GM12878 (cell line): ENCODE measurements at regions not wholly inside any gene's neighbourhood (a gene's known extent, or its start where the extent isn't known, plus 50 kb on each side); places are given as distances from the start of the nearest gene placed in this dataset.

Source experiments
- ATAC-seq: fragments of 200-7000 bp; cut with Tn5 transposase; 3 replicates; pipeline ENCODE4 v1.9.1; 2020; ENCODE audit warnings: mild to moderate bottlenecking, moderate library complexity
- BruUV-seq: library from RNA; stranded (reverse); fragments of 400-500 nt; replicated peaks from 2 replicates; lab custom pipeline; 2021; lab: Mats Ljungman, UMichigan
- CTCF ChIA-PET: fragments of 300-600 bp; sonication (Branson Sonifier 250); formaldehyde crosslinking; extraction: SDS; loops from one replicate; lab custom pipeline; 2021; ENCODE audit warnings: inconsistent platforms; lab: Yijun Ruan, JAX
- POLR2A ChIA-PET: fragments of 350-600 bp; formaldehyde crosslinking; extraction: SDS; loops from one replicate; lab custom pipeline; 2021; ENCODE audit warnings: inconsistent platforms; lab: Charles Lee
- RAD21 ChIA-PET: fragments of 300-600 bp; sonication (Branson Sonifier 250); formaldehyde crosslinking; loops from one replicate; lab custom pipeline; 2023; ENCODE audit warnings: antibody characterized with exemption; ENCODE audit not compliant: unreplicated experiment; lab: Charles Lee
- SMC1A ChIA-PET: fragments of 300-600 bp; sonication (Branson Sonifier 250); formaldehyde crosslinking; loops from one replicate; lab custom pipeline; 2023; ENCODE audit not compliant: unreplicated experiment, uncharacterized antibody; lab: Charles Lee
- DNase-seq: peaks from one replicate; pipeline ENCODE4 v3.0.0-alpha.2; 2011; ENCODE audit warnings: low read depth, low spot score
- FAIRE-seq: peaks from 3 replicates; lab custom pipeline; 2011; peaks lifted over from hg19 to GRCh38; lab: Jason Lieb, UNC
- H2AFZ ChIP-seq: 2 replicates; pipeline ENCODE4 v1.6.0; 2011; ENCODE audit warnings: low read depth, low read length, control low read depth; ENCODE audit not compliant: control insufficient read depth
- H3K27ac ChIP-seq: 2 replicates; pipeline ENCODE4 v1.5.1; 2011; ENCODE audit warnings: control low read depth; ENCODE audit not compliant: control insufficient read depth, insufficient read depth
- H3K27me3 ChIP-seq, 2 experiments: replicated peaks in 1 of 2; 2 replicates each; pipeline versions ENCODE4 v1.6.0 to v1.6.1; 2011; ENCODE audit warnings: low read length in 1 of 2; ENCODE audit not compliant: control insufficient read depth in 2 of 2, insufficient read depth in 2 of 2
- H3K36me3 ChIP-seq, 2 experiments: 2 replicates each; pipeline ENCODE4 v1.5.1; 2011; ENCODE audit warnings: low read length in 1 of 2; ENCODE audit not compliant: control insufficient read depth in 2 of 2, insufficient read depth in 2 of 2
- H3K4me1 ChIP-seq: 2 replicates; pipeline ENCODE4 v1.6.1; 2011; ENCODE audit warnings: mild to moderate bottlenecking, low read length, moderate library complexity, mixed read lengths; ENCODE audit not compliant: control insufficient read depth, insufficient read depth
- H3K4me2 ChIP-seq: 2 replicates; pipeline ENCODE4 v1.6.0; 2011; ENCODE audit warnings: control low read depth; ENCODE audit not compliant: control insufficient read depth, insufficient read depth
- H3K4me3 ChIP-seq: fragments of 200-600 bp; sonication (generic); 2 replicates; pipeline ENCODE4 v1.5.1; 2016
- H3K79me2 ChIP-seq: 2 replicates; pipeline ENCODE4 v1.6.0; 2011; ENCODE audit warnings: low read length; ENCODE audit not compliant: control insufficient read depth, insufficient read depth
- H3K9ac ChIP-seq: 2 replicates; pipeline ENCODE4 v1.8.0; 2011; ENCODE audit warnings: low read length, control low read depth, mixed read lengths; ENCODE audit not compliant: control insufficient read depth, insufficient read depth
- H3K9me3 ChIP-seq: replicated peaks from 3 replicates; pipeline ENCODE4 v1.5.1; 2011; ENCODE audit warnings: mild to moderate bottlenecking, low read length; ENCODE audit not compliant: control insufficient read depth, insufficient read depth
- H4K20me1 ChIP-seq: 2 replicates; pipeline ENCODE4 v1.6.0; 2011; ENCODE audit not compliant: control insufficient read depth, insufficient read depth
- CBX5 ChIP-seq: sonication (generic); IDR thresholded peaks from 2 replicates; pipeline ENCODE4 v1.6.1; 2016; ENCODE audit warnings: low read depth, moderate library complexity, mild to moderate bottlenecking, inconsistent platforms
- CHD1 ChIP-seq: IDR thresholded peaks from 2 replicates; pipeline ENCODE4 v1.6.1; 2012; ENCODE audit warnings: low read depth, low read length, improper control_type of control experiment
- EZH2 ChIP-seq: IDR thresholded peaks from 2 replicates; pipeline ENCODE4 v1.6.1; 2012; ENCODE audit warnings: low read depth, mild to moderate bottlenecking, control low read depth, inconsistent platforms, low read length, borderline replicate concordance; ENCODE audit not compliant: control insufficient read depth
- NRF1 ChIP-seq: conservative IDR thresholded peaks from 2 replicates; pipeline ENCODE4 v1.6.1; 2011; ENCODE audit warnings: mild to moderate bottlenecking, low read depth, low read length, improper control_type of control experiment
- WGBS: methylation state at CpG from one replicate; pipeline ENCODE4 v1.1.6; 2016; ENCODE audit warnings: low lambda C conversion rate; ENCODE audit not compliant: insufficient replicate concordance, insufficient coverage; ENCODE audit errors: missing lambda C conversion rate; 5-methylcytosine and 5-hydroxymethylcytosine counted together
- in situ Hi-C: fragments of 300-500 bp; cut with MboI; formaldehyde crosslinking; loops from 9 replicates; pipeline ENCODE4 v1.14.3; 2018; ENCODE audit warnings: mixed read lengths
- intact Hi-C: fragments of 100-400 bp; cut with micrococcal nuclease; formaldehyde crosslinking; loops from one replicate; pipeline ENCODE4 v1.14.2; 2022; ENCODE audit not compliant: unreplicated experiment
- TF ChIP-seq, protein P1 (sequence below): fragments of 450-650 bp; IDR thresholded peaks from 2 replicates; pipeline ENCODE4 v1.6.1; 2016; ENCODE audit warnings: mild to moderate bottlenecking, moderate library complexity, borderline replicate concordance
- TF ChIP-seq, protein P2 (sequence below): fragments of 450-650 bp; IDR thresholded peaks from 2 replicates; pipeline ENCODE4 v1.6.1; 2017; ENCODE audit warnings: mild to moderate bottlenecking

DNA sequence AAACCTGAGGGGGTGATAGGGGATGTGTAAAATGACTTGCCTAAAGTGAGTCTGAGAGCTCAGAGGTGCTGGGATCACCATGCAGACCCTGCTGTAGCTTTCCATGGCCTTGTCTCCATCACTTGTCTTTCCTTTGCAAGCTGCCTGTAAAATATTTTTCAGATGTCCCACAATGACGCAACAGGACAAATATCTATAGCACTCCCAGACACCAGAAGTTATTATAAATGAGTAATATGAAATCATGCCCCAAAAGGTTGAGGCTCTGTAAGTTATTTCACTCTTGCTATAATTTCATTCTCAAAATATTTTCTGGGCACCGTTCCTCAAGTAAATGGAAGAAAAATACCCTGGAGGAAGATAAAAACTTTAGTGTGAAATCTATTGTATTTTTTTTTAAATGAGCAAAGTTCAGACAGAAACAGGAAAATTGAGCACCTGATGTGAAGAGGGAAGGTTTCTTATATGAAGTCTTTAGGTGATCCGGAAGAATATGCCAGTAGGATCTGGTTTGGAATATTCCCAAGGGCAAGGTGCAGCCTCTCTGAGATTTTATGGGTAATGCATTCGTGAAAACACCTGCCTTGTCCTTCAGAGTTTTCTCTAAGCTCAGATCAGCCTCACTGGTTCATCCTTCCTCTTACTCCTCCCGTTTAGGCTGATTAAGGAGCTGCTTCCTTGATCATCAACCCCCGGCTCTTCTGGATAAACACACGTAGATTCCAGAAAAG, 138.3 kb upstream of the DMAC1 start (continued):
- TF ChIP-seq, protein P1, sequence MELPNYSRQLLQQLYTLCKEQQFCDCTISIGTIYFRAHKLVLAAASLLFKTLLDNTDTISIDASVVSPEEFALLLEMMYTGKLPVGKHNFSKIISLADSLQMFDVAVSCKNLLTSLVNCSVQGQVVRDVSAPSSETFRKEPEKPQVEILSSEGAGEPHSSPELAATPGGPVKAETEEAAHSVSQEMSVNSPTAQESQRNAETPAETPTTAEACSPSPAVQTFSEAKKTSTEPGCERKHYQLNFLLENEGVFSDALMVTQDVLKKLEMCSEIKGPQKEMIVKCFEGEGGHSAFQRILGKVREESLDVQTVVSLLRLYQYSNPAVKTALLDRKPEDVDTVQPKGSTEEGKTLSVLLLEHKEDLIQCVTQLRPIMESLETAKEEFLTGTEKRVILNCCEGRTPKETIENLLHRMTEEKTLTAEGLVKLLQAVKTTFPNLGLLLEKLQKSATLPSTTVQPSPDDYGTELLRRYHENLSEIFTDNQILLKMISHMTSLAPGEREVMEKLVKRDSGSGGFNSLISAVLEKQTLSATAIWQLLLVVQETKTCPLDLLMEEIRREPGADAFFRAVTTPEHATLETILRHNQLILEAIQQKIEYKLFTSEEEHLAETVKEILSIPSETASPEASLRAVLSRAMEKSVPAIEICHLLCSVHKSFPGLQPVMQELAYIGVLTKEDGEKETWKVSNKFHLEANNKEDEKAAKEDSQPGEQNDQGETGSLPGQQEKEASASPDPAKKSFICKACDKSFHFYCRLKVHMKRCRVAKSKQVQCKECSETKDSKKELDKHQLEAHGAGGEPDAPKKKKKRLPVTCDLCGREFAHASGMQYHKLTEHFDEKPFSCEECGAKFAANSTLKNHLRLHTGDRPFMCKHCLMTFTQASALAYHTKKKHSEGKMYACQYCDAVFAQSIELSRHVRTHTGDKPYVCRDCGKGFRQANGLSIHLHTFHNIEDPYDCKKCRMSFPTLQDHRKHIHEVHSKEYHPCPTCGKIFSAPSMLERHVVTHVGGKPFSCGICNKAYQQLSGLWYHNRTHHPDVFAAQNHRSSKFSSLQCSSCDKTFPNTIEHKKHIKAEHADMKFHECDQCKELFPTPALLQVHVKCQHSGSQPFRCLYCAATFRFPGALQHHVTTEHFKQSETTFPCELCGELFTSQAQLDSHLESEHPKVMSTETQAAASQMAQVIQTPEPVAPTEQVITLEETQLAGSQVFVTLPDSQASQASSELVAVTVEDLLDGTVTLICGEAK = no peak
- TF ChIP-seq NRF1 = no peak

DNA sequence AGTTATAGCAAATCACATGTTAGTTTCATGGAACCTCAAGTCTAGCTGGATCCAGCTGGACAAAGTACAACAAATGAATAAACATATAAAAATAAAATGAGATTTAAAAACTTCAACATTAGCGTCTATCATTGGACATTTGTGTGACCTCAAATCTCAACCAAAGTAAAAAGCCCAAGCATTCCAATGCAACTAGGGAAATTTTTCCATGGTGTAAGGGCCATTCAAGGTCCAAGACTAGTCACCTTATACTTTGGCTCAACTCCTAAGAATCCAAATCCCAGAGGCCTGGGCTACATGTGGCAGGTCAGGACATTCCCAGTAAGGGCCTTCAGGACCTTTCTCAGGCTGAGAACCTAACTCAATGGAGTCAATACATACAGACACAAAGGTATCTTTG, 137.4 kb upstream of the DMAC1 start:
- Histone ChIP-seq H3K27me3 (no peaks in the 10 kb centered on the region), H3K9ac (no peak overlapping the region), H3K36me3 (no peaks in the 10 kb centered on the region), H2AFZ (no peak overlapping the region), H3K4me3 (no peak overlapping the region), H3K9me3 (no peaks in the 10 kb centered on the region), H3K4me1 (no peaks in the 10 kb centered on the region), H4K20me1 (no peaks in the 10 kb centered on the region), H3K79me2 (no peaks in the 10 kb centered on the region), H3K27ac (no peak overlapping the region), H3K4me2 (no peak overlapping the region)
- no TSS peak for BruUV-seq
- ChIA-PET SMC1A (no interaction called here), RAD21 (no interaction called here), POLR2A (interaction anchor here (0.7 kb wide), 1 partner anchor 188 kb away, joined by 3 read pairs; no protein-coding TSS in a partner anchor), CTCF (no interaction called here)
- in situ Hi-C loops = no loop called here
- intact Hi-C loops = no loop called here
- no peak for FAIRE-seq
- no peak for ATAC-seq
- 80% methylated on average over 1 of the region's 1 CpG for WGBS
- no peak for DNase-seq
- TF ChIP-seq, protein P2, sequence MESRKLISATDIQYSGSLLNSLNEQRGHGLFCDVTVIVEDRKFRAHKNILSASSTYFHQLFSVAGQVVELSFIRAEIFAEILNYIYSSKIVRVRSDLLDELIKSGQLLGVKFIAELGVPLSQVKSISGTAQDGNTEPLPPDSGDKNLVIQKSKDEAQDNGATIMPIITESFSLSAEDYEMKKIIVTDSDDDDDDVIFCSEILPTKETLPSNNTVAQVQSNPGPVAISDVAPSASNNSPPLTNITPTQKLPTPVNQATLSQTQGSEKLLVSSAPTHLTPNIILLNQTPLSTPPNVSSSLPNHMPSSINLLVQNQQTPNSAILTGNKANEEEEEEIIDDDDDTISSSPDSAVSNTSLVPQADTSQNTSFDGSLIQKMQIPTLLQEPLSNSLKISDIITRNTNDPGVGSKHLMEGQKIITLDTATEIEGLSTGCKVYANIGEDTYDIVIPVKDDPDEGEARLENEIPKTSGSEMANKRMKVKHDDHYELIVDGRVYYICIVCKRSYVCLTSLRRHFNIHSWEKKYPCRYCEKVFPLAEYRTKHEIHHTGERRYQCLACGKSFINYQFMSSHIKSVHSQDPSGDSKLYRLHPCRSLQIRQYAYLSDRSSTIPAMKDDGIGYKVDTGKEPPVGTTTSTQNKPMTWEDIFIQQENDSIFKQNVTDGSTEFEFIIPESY = no peak
- no peak for TF ChIP-seq CBX5
- TF ChIP-seq CHD1 = no peak
- TF ChIP-seq EZH2 = no peak
